IMR-90 (cell line): ENCODE measurements at regions not wholly inside any gene's neighbourhood (a gene's known extent, or its start where the extent isn't known, plus 50 kb on each side); places are given as distances from the start of the nearest gene placed in this dataset.

ENCODE experiments used
- CEBPB ChIP-seq: IDR thresholded peaks from 2 replicates; pipeline ENCODE4 v1.6.1; 2012; ENCODE audit warnings: low read depth, low read length, improper control_type of control experiment
- CTCF ChIP-seq: conservative IDR thresholded peaks from 2 replicates; pipeline ENCODE4 v1.5.1; 2012; ENCODE audit warnings: mild to moderate bottlenecking, low read depth, low read length, improper control_type of control experiment
- FOS ChIP-seq: fragments of 150-350 bp; IDR thresholded peaks from 2 replicates; pipeline ENCODE4 v1.6.1; 2016; ENCODE audit warnings: low read depth, low read length
- MXI1 ChIP-seq: IDR thresholded peaks from 2 replicates; pipeline ENCODE4 v1.6.1; 2012; ENCODE audit warnings: low read depth, mild to moderate bottlenecking, low read length, moderate library complexity, borderline replicate concordance

GRCh38 chr10:78139341-78139740, 105.7 kb downstream of the RPS24 start:
- TF ChIP-seq CTCF (no peak), MXI1 (no peak), CEBPB (no peak), FOS (no peak)
